Naive thymus-derived CD4-positive, alpha-beta T cell (primary cell): ENCODE measurements at regions not wholly inside any gene's neighbourhood (a gene's known extent, or its start where the extent isn't known, plus 50 kb on each side); places are given as distances from the start of the nearest gene placed in this dataset.

ENCODE experiments used
- ATAC-seq: fragments of 150-1000 bp; cut with Tn5 transposase; 2 replicates; pipeline ENCODE4 v1.10.0; 2021; ENCODE audit warnings: mild to moderate bottlenecking, moderate library complexity
- CTCF ChIA-PET: fragments of 350-600 bp; sonication (Branson Sonifier 250); formaldehyde crosslinking; loops from one replicate; lab custom pipeline; 2021; ENCODE audit warnings: antibody characterized with exemption; lab: Charles Lee
- POLR2A ChIA-PET: fragments of 350-600 bp; sonication (Branson Sonifier 250); formaldehyde crosslinking; loops from one replicate; lab custom pipeline; 2021; ENCODE audit warnings: antibody characterized with exemption, inconsistent platforms; lab: Charles Lee
- DNase-seq, 9 donors: peaks; one replicate each; pipeline versions ENCODE4 v3.0.0 to v3.0.0-alpha.2; 2020 to 2022; ENCODE audit warnings: mixed read lengths in 1 of 9
- H3K27ac ChIP-seq: one replicate; pipeline ENCODE4 v1.7.0; 2013; ENCODE audit warnings: mild to moderate bottlenecking, low read depth, low read length, moderate library complexity
- H3K27me3 ChIP-seq, 2 donors: one replicate each; pipeline ENCODE4 v1.7.0; 2013; ENCODE audit warnings: low read length in 2 of 2, mild to moderate bottlenecking in 2 of 2, moderate library complexity in 2 of 2; ENCODE audit not compliant: control insufficient read depth in 2 of 2, insufficient read depth in 2 of 2
- H3K36me3 ChIP-seq, 3 experiments: 1 replicate in 2 of 3; 2 replicates in 1 of 3; pipeline ENCODE4 v1.7.0; 2013; ENCODE audit warnings: low read length in 3 of 3, mild to moderate bottlenecking in 3 of 3, moderate library complexity in 1 of 3; ENCODE audit not compliant: insufficient read depth in 3 of 3, control insufficient read depth in 2 of 3
- H3K4me1 ChIP-seq, 2 donors: one replicate each; pipeline ENCODE4 v1.7.0; 2013; ENCODE audit warnings: low read length in 2 of 2, mild to moderate bottlenecking in 2 of 2, moderate library complexity in 1 of 2; ENCODE audit not compliant: control insufficient read depth in 2 of 2, insufficient read depth in 2 of 2
- H3K4me3 ChIP-seq: 2 replicates; pipeline ENCODE4 v1.7.0; 2013; ENCODE audit warnings: mild to moderate bottlenecking, low read length
- H3K9me3 ChIP-seq, 3 experiments: 1 replicate in 2 of 3; 2 replicates in 1 of 3; pipeline ENCODE4 v1.7.0; 2013; ENCODE audit warnings: low read length in 3 of 3; ENCODE audit not compliant: control insufficient read depth in 2 of 3
- H3K27ac Mint-ChIP-seq, 9 donors: one replicate each; pipeline ENCODE4 v1.8.0; 2020 to 2022; ENCODE audit warnings: mixed read lengths in 9 of 9, mild to moderate bottlenecking in 8 of 9, moderate library complexity in 5 of 9, inconsistent platforms in 2 of 9
- H3K27me3 Mint-ChIP-seq, 5 donors: one replicate each; pipeline ENCODE4 v1.8.0; 2021 to 2022; ENCODE audit warnings: mixed read lengths in 5 of 5, mild to moderate bottlenecking in 1 of 5
- H3K36me3 Mint-ChIP-seq, 5 donors: one replicate each; pipeline ENCODE4 v1.8.0; 2020 to 2022; ENCODE audit warnings: mixed read lengths in 5 of 5, mild to moderate bottlenecking in 3 of 5, inconsistent platforms in 1 of 5
- H3K4me1 Mint-ChIP-seq, 7 donors: one replicate each; pipeline ENCODE4 v1.8.0; 2020 to 2022; ENCODE audit warnings: mixed read lengths in 7 of 7, mild to moderate bottlenecking in 3 of 7, inconsistent platforms in 1 of 7
- H3K4me3 Mint-ChIP-seq, 10 donors: one replicate each; pipeline ENCODE4 v1.8.0; 2020 to 2022; ENCODE audit warnings: mild to moderate bottlenecking in 10 of 10, mixed read lengths in 10 of 10, moderate library complexity in 6 of 10, inconsistent platforms in 2 of 10
- H3K9me3 Mint-ChIP-seq, 11 donors: one replicate each; pipeline ENCODE4 v1.8.0; 2020 to 2022; ENCODE audit warnings: mixed read lengths in 11 of 11, mild to moderate bottlenecking in 4 of 11, inconsistent platforms in 1 of 11, moderate library complexity in 1 of 11
- intact Hi-C, 2 donors: fragments of 100-400 bp; cut with micrococcal nuclease; formaldehyde crosslinking; loops; one replicate each; pipeline ENCODE4 v1.15.1; 2023

GRCh38 chr5:174303437-174304045 is 258.0 kb downstream of the NSG2 start:
- H3K9me3 ChIP-seq = no peaks in the 10 kb centered on the region
- ATAC-seq (no peak), DNase-seq (no peak)
- H3K27me3 ChIP-seq = no peaks in the 10 kb centered on the region
- Mint-ChIP-seq H3K27me3 (peaks cover 0 to 71% (median 27%) of the 10 kb centered on the region in 5 donors), H3K4me1 (peaks cover 0 to 2% (median 0%) of the 10 kb centered on the region in 7 donors), H3K9me3 (peaks cover 0 to 8% (median 0%) of the 10 kb centered on the region in 11 donors), H3K36me3 (no peaks in the 10 kb centered on the region), H3K27ac (no peak overlapping the region), H3K4me3 (no peak overlapping the region)
- H3K36me3 ChIP-seq = no peaks in the 10 kb centered on the region
- no peaks in the 10 kb centered on the region for H3K4me1 ChIP-seq
- H3K4me3 ChIP-seq = no peak overlapping the region
- no peak overlapping the region for H3K27ac ChIP-seq
- intact Hi-C loops = no loop called here
- ChIA-PET POLR2A (no interaction called here), CTCF (no interaction called here)

GRCh38 chr5:174305241-174305681 is 259.8 kb downstream of the NSG2 start:
- peaks cover 3 to 68% (median 33%) of the 10 kb centered on the region in 5 donors for H3K27me3 Mint-ChIP-seq
- CTCF ChIA-PET = no interaction called here
- intact Hi-C loops = no loop called here

GRCh38 chr5:174306345-174307030 is 261.0 kb downstream of the NSG2 start:
- H3K36me3 Mint-ChIP-seq = peaks cover 0 to 3% (median 0%) of the 10 kb centered on the region in 5 donors
- DNase-seq (no peak), ATAC-seq (no peak)
- peak overlapping the region in 1 of 9 donors; percentile 8 for H3K27ac Mint-ChIP-seq
- H3K4me1 Mint-ChIP-seq = peaks cover 0 to 3% (median 0%) of the 10 kb centered on the region in 7 donors
- POLR2A ChIA-PET = no interaction called here
- Histone ChIP-seq H3K27ac (no peak overlapping the region), H3K4me3 (no peak overlapping the region), H3K9me3 (no peaks in the 10 kb centered on the region), H3K36me3 (no peaks in the 10 kb centered on the region), H3K27me3 (no peaks in the 10 kb centered on the region), H3K4me1 (no peaks in the 10 kb centered on the region)
- H3K9me3 Mint-ChIP-seq = peaks cover 0 to 1% (median 0%) of the 10 kb centered on the region in 11 donors
- CTCF ChIA-PET = no interaction called here
- intact Hi-C loops = no loop called here
- no peak overlapping the region for H3K4me3 Mint-ChIP-seq
- H3K27me3 Mint-ChIP-seq = peaks cover 12 to 69% (median 33%) of the 10 kb centered on the region in 5 donors

More at GRCh38 chr5:174305241-174305681, 259.8 kb downstream of the NSG2 start:
- POLR2A ChIA-PET = no interaction called here
- Mint-ChIP-seq H3K4me1 (peaks cover 0 to 2% (median 0%) of the 10 kb centered on the region in 7 donors), H3K9me3 (peaks cover 0 to 4% (median 0%) of the 10 kb centered on the region in 11 donors), H3K27ac (no peak overlapping the region), H3K4me3 (no peak overlapping the region), H3K36me3 (no peaks in the 10 kb centered on the region)
- ATAC-seq (no peak), DNase-seq (no peak)
- Histone ChIP-seq H3K36me3 (no peaks in the 10 kb centered on the region), H3K27me3 (no peaks in the 10 kb centered on the region), H3K4me1 (no peaks in the 10 kb centered on the region), H3K27ac (no peak overlapping the region), H3K4me3 (no peak overlapping the region), H3K9me3 (no peaks in the 10 kb centered on the region)

- POLR2A ChIA-PET = no interaction called here
- no peak for ATAC-seq
- no peaks in the 10 kb centered on the region for H3K4me1 ChIP-seq
Observed at GRCh38 chr5:174307031-174307408, 261.5 kb downstream of the NSG2 start.

GRCh38 chr5:174307656-174308271 is 262.3 kb downstream of the NSG2 start:
- no peaks in the 10 kb centered on the region for H3K9me3 ChIP-seq
- H3K36me3 ChIP-seq = no peaks in the 10 kb centered on the region
- Mint-ChIP-seq H3K27ac (no peak overlapping the region), H3K9me3 (peaks cover 0 to 2% (median 0%) of the 10 kb centered on the region in 11 donors), H3K4me3 (no peak overlapping the region), H3K36me3 (peaks cover 0 to 3% (median 0%) of the 10 kb centered on the region in 5 donors), H3K4me1 (peaks cover 0 to 6% (median 0%) of the 10 kb centered on the region in 7 donors), H3K27me3 (peaks cover 15 to 64% (median 31%) of the 10 kb centered on the region in 5 donors)
- no peaks in the 10 kb centered on the region for H3K4me1 ChIP-seq
- no peak overlapping the region for H3K27ac ChIP-seq
- peaks cover 0 to 6% of the 10 kb centered on the region in 2 donors for H3K27me3 ChIP-seq
- intact Hi-C loops = no loop called here
- H3K4me3 ChIP-seq = no peak overlapping the region
- no peak for DNase-seq
- ATAC-seq = no peak
- ChIA-PET POLR2A (no interaction called here), CTCF (no interaction called here)

More at GRCh38 chr5:174307031-174307408, 261.5 kb downstream of the NSG2 start:
- CTCF ChIA-PET = no interaction called here
- Mint-ChIP-seq H3K4me3 (no peak overlapping the region), H3K4me1 (peaks cover 0 to 3% (median 0%) of the 10 kb centered on the region in 7 donors), H3K9me3 (peaks cover 0 to 1% (median 0%) of the 10 kb centered on the region in 11 donors), H3K27me3 (peaks cover 12 to 68% (median 33%) of the 10 kb centered on the region in 5 donors), H3K27ac (no peak overlapping the region), H3K36me3 (peaks cover 0 to 3% (median 0%) of the 10 kb centered on the region in 5 donors)
- no peaks in the 10 kb centered on the region for H3K36me3 ChIP-seq
- no peak for DNase-seq
- H3K27me3 ChIP-seq = peaks cover 0 to under 1% of the 10 kb centered on the region in 2 donors
- no peak overlapping the region for H3K27ac ChIP-seq
- H3K4me3 ChIP-seq = no peak overlapping the region
- no peaks in the 10 kb centered on the region for H3K9me3 ChIP-seq
- intact Hi-C loops = no loop called here

- Histone ChIP-seq H3K4me3 (no peak overlapping the region), H3K9me3 (no peaks in the 10 kb centered on the region), H3K27ac (no peak overlapping the region), H3K27me3 (peaks cover 0 to 6% of the 10 kb centered on the region in 2 donors), H3K36me3 (no peaks in the 10 kb centered on the region), H3K4me1 (no peaks in the 10 kb centered on the region)
- CTCF ChIA-PET = no interaction called here
- Mint-ChIP-seq H3K4me3 (no peak overlapping the region), H3K9me3 (peaks cover 0 to 2% (median 0%) of the 10 kb centered on the region in 11 donors), H3K4me1 (peaks cover 0 to 7% (median 0%) of the 10 kb centered on the region in 7 donors), H3K27ac (no peak overlapping the region), H3K27me3 (peaks cover 16 to 72% (median 32%) of the 10 kb centered on the region in 5 donors), H3K36me3 (peaks cover 0 to 3% (median 0%) of the 10 kb centered on the region in 5 donors)
- POLR2A ChIA-PET = no interaction called here
- intact Hi-C loops = no loop called here
- ATAC-seq (no peak), DNase-seq (no peak)
Observed at GRCh38 chr5:174309131-174309795, 263.8 kb downstream of the NSG2 start.
